ENCODE measurements at regions not wholly inside any gene's neighbourhood (a gene's known extent, or its start where the extent isn't known, plus 50 kb on each side); places are given as distances from the start of the nearest gene placed in this dataset.

DNA sequence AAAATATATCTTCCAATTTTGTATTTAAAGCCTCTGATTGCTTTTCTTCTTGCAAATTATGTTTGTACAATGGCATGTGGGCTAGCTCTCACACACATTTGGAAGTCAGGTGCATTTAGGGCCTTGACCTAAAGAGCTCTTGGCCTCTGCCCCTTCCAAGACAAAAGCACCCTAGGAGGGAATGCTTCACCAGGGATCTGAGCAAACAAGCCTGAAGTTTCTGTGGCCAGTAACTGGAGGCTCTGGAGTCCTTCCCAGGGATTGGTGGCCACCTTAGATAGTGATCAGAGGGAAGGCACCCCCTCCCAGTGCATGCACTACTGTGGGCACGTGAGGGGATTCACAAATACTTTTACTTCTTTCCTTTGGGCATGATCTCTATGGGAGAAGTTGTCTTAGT is 60.3 kb upstream of the DIPK2B start:
- DNase-seq = no peak
- intact Hi-C loops (cut with DNase I) = no loop called here
- H3K9me3 ChIP-seq = no peaks in the 10 kb centered on the region
- no peak overlapping the region for H3K27ac ChIP-seq
- TF ChIP-seq CTCF (IDR thresholded peaks at IDR 0.05) = no peak
- H3K4me1 ChIP-seq = no peaks in the 10 kb centered on the region
- no peaks in the 10 kb centered on the region for H3K27me3 ChIP-seq
- H3K4me3 ChIP-seq = no peak overlapping the region
- no peaks in the 10 kb centered on the region for H3K36me3 ChIP-seq
- no peak for ATAC-seq

- no peaks in the 10 kb centered on the region for H3K9me3 ChIP-seq
- H3K36me3 ChIP-seq = no peaks in the 10 kb centered on the region
- H3K4me1 ChIP-seq = no peaks in the 10 kb centered on the region
- ATAC-seq = no peak
- no peak for DNase-seq
- no peak overlapping the region for H3K4me3 ChIP-seq
- H3K27ac ChIP-seq = no peak overlapping the region
- H3K27me3 ChIP-seq = no peaks in the 10 kb centered on the region
- intact Hi-C loops (cut with DNase I) = no loop called here
- no peak for TF ChIP-seq CTCF (IDR thresholded peaks at IDR 0.05)
These were observed 58.2 kb upstream of the DIPK2B start for GRCh38 chrX:45258731-45259402.

Small RNAs in the stretch of these regions (microRNA-seq; reads per million reads assigned to microRNA genes)
- gene MIR221 (ENCODE audit: borderline microRNAs expressed) (3,392 reads per million, percentile 92 among the genes with 10 or more reads in this experiment), gene MIR222 (ENCODE audit: borderline microRNAs expressed) (695 reads per million, percentile 83 among the genes with 10 or more reads in this experiment)

All from upper lobe of right lung (tissue), 1 donor.